Osteoblast (primary cell): ENCODE measurements at regions not wholly inside any gene's neighbourhood (a gene's known extent, or its start where the extent isn't known, plus 50 kb on each side); places are given as distances from the start of the nearest gene placed in this dataset.
"Not testable (repeated sequence)": the region's sequence is repeated elsewhere in the genome, so short reads cannot be mapped to it uniquely, and the experiment has no call there.

ENCODE experiments used
- DNase-seq: peaks from one replicate; pipeline ENCODE4 v3.0.0; 2011; ENCODE audit warnings: low spot score, mixed read lengths; ENCODE audit not compliant: insufficient read length; ENCODE audit errors: missing footprints
- H2AFZ ChIP-seq: 2 replicates; pipeline ENCODE4 v1.6.0; 2011; ENCODE audit warnings: mild to moderate bottlenecking, low read length
- H3K27ac ChIP-seq: 2 replicates; pipeline ENCODE4 v1.5.1; 2011; ENCODE audit warnings: mild to moderate bottlenecking, low read depth, low read length, moderate library complexity
- H3K27me3 ChIP-seq: 2 replicates; pipeline ENCODE4 v1.6.0; 2012; ENCODE audit warnings: mild to moderate bottlenecking, control low read depth, inconsistent platforms, low read length, moderate library complexity; ENCODE audit not compliant: insufficient read depth
- H3K36me3 ChIP-seq: 2 replicates; pipeline ENCODE4 v1.5.1; 2011; ENCODE audit warnings: mild to moderate bottlenecking, low read length, control low read depth, moderate library complexity; ENCODE audit not compliant: insufficient read depth
- H3K4me1 ChIP-seq: 2 replicates; pipeline ENCODE4 v1.5.1; 2011; ENCODE audit warnings: mild to moderate bottlenecking, low read length, control low read depth, moderate library complexity; ENCODE audit not compliant: insufficient read depth
- H3K4me2 ChIP-seq: 2 replicates; pipeline ENCODE4 v1.6.0; 2011; ENCODE audit warnings: mild to moderate bottlenecking, low read length; ENCODE audit not compliant: insufficient read depth
- H3K4me3 ChIP-seq: fragments of 200-600 bp; sonication (generic); 3 replicates; pipeline ENCODE4 v1.5.1; 2012; ENCODE audit warnings: mild to moderate bottlenecking, low read length, inconsistent platforms; ENCODE audit not compliant: insufficient read depth
- H3K79me2 ChIP-seq: 2 replicates; pipeline ENCODE4 v1.6.0; 2012; ENCODE audit warnings: mild to moderate bottlenecking, low read length, control low read depth, inconsistent platforms; ENCODE audit not compliant: insufficient read depth
- H3K9me3 ChIP-seq: 2 replicates; pipeline ENCODE4 v1.5.1; 2011; ENCODE audit warnings: low read depth, low read length, control low read depth
- H4K20me1 ChIP-seq: 2 replicates; pipeline ENCODE4 v1.6.0; 2012; ENCODE audit warnings: mild to moderate bottlenecking, low read length, control low read depth; ENCODE audit not compliant: insufficient read depth
- TF ChIP-seq, protein P1 (sequence below): IDR thresholded peaks from 2 replicates; pipeline ENCODE4 v1.5.1; 2011; ENCODE audit warnings: mild to moderate bottlenecking, low read depth, low read length, moderate library complexity; ENCODE audit errors: extremely low read depth

GRCh38 chr16:22705799-22706198 lies 108.2 kb upstream of the HS3ST2 start:
- no peak overlapping the region for H3K27ac ChIP-seq
- TF ChIP-seq, protein P1, sequence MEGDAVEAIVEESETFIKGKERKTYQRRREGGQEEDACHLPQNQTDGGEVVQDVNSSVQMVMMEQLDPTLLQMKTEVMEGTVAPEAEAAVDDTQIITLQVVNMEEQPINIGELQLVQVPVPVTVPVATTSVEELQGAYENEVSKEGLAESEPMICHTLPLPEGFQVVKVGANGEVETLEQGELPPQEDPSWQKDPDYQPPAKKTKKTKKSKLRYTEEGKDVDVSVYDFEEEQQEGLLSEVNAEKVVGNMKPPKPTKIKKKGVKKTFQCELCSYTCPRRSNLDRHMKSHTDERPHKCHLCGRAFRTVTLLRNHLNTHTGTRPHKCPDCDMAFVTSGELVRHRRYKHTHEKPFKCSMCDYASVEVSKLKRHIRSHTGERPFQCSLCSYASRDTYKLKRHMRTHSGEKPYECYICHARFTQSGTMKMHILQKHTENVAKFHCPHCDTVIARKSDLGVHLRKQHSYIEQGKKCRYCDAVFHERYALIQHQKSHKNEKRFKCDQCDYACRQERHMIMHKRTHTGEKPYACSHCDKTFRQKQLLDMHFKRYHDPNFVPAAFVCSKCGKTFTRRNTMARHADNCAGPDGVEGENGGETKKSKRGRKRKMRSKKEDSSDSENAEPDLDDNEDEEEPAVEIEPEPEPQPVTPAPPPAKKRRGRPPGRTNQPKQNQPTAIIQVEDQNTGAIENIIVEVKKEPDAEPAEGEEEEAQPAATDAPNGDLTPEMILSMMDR = no peak
- no peaks in the 10 kb centered on the region for H3K27me3 ChIP-seq
- no peaks in the 10 kb centered on the region for H3K9me3 ChIP-seq
- no peaks in the 10 kb centered on the region for H3K36me3 ChIP-seq
- no peak overlapping the region for H3K4me3 ChIP-seq
- no peaks in the 10 kb centered on the region for H3K79me2 ChIP-seq
- no peaks in the 10 kb centered on the region for H3K4me1 ChIP-seq
- H3K4me2 ChIP-seq = no peak overlapping the region
- no peaks in the 10 kb centered on the region for H4K20me1 ChIP-seq
- no peak for DNase-seq
- no peak overlapping the region for H2AFZ ChIP-seq

- Histone ChIP-seq H2AFZ (no peak overlapping the region), H3K27me3 (no peaks in the 10 kb centered on the region), H3K79me2 (no peaks in the 10 kb centered on the region), H3K4me2 (no peak overlapping the region), H3K9me3 (no peaks in the 10 kb centered on the region), H3K4me3 (no peak overlapping the region), H3K4me1 (no peaks in the 10 kb centered on the region), H3K36me3 (no peaks in the 10 kb centered on the region), H4K20me1 (no peaks in the 10 kb centered on the region), H3K27ac (no peak overlapping the region)
- DNase-seq = no peak
- TF ChIP-seq, protein P1 = no peak
Measured at GRCh38 chr16:22710326-22710725, 103.6 kb upstream of the HS3ST2 start.

- H3K79me2 ChIP-seq = no peaks in the 10 kb centered on the region
- H3K27ac ChIP-seq = no peak overlapping the region
- no peak overlapping the region for H3K4me3 ChIP-seq
- TF ChIP-seq, protein P1 = no peak
- no peak for DNase-seq
- no peak overlapping the region for H2AFZ ChIP-seq
- no peaks in the 10 kb centered on the region for H4K20me1 ChIP-seq
- H3K4me1 ChIP-seq = no peaks in the 10 kb centered on the region
- no peaks in the 10 kb centered on the region for H3K27me3 ChIP-seq
- no peaks in the 10 kb centered on the region for H3K9me3 ChIP-seq
- H3K36me3 ChIP-seq = no peaks in the 10 kb centered on the region
- no peak overlapping the region for H3K4me2 ChIP-seq
Measured at GRCh38 chr16:22711847-22712246, 102.1 kb upstream of the HS3ST2 start.

- Histone ChIP-seq H3K4me3 (no peak overlapping the region), H2AFZ (no peak overlapping the region), H3K27ac (no peak overlapping the region), H3K9me3 (no peaks in the 10 kb centered on the region), H3K4me1 (no peaks in the 10 kb centered on the region), H4K20me1 (no peaks in the 10 kb centered on the region), H3K79me2 (no peaks in the 10 kb centered on the region), H3K4me2 (no peak overlapping the region), H3K36me3 (no peaks in the 10 kb centered on the region), H3K27me3 (no peaks in the 10 kb centered on the region)
- DNase-seq = no peak
- TF ChIP-seq, protein P1 = no peak
Measured at GRCh38 chr16:22712471-22712870, 101.5 kb upstream of the HS3ST2 start.

DNA sequence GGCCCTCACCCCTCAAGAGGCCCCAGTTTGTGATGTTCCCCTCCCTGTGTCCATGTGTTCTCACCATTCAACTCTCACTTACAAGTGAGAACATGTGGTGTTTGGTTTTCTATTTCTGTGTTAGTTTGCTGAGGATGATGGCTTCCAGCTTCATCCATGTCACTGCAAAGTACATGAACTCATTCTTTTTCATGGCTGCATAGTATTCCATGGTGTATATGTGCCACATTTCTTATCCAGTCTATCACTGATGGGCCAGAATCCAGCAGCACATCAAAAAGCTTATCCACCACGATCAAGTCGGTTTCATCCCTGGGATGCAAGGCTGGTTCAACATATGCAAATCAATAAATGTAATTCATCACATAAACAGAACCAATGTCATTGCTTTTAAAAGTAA lies 95.4 kb upstream of the HS3ST2 start:
- not testable (repeated sequence) for H3K79me2 ChIP-seq, H3K27me3 ChIP-seq, H3K4me1 ChIP-seq, H3K4me2 ChIP-seq, H3K36me3 ChIP-seq, H3K4me3 ChIP-seq, H3K9me3 ChIP-seq, DNase-seq, H3K27ac ChIP-seq, H2AFZ ChIP-seq, H4K20me1 ChIP-seq
